ENCODE measurements at regions not wholly inside any gene's neighbourhood (a gene's known extent, or its start where the extent isn't known, plus 50 kb on each side); places are given as distances from the start of the nearest gene placed in this dataset.

- Histone ChIP-seq H3K27ac (ENCODE audit: low read depth, low read length) (no peak overlapping the region), H3K27me3 (ENCODE audit: control insufficient read depth, insufficient read depth, low read length) (peaks cover 2% of the 10 kb centered on the region), H3K9me3 (ENCODE audit: control insufficient read depth, insufficient read depth, low read length) (peaks cover 4% of the 10 kb centered on the region), H3K4me3 (ENCODE audit: low read depth, low read length) (no peak overlapping the region), H3K4me1 (ENCODE audit: control insufficient read depth, insufficient read depth, low read length) (no peaks in the 10 kb centered on the region), H3K36me3 (ENCODE audit: control insufficient read depth, insufficient read depth, low read length) (no peaks in the 10 kb centered on the region)
- no peak for DNase-seq (ENCODE audit: low read depth in 4 of 6, low spot score in 6 of 6)
- WGBS (ENCODE audit: insufficient coverage): 94% methylated on average over 5 of the region's 5 CpGs
Observed at GRCh38 chr22:27231266-27231665, 570.3 kb downstream of the MN1 start.

GRCh38 chr22:27232077-27232476 is 569.5 kb downstream of the MN1 start:
- 20% methylated on average over 1 of the region's 8 CpGs for WGBS (ENCODE audit: insufficient coverage)

GRCh38 chr22:27237080-27237741 is 564.3 kb downstream of the MN1 start:
- Histone ChIP-seq H3K27ac (ENCODE audit: low read depth, low read length) (peak overlapping the region; percentile 47), H3K4me1 (ENCODE audit: control insufficient read depth, insufficient read depth, low read length) (peaks cover 20% of the 10 kb centered on the region), H3K27me3 (ENCODE audit: control insufficient read depth, insufficient read depth, low read length) (peaks cover 2% of the 10 kb centered on the region), H3K9me3 (ENCODE audit: control insufficient read depth, insufficient read depth, low read length) (no peaks in the 10 kb centered on the region), H3K36me3 (ENCODE audit: control insufficient read depth, insufficient read depth, low read length) (no peaks in the 10 kb centered on the region), H3K4me3 (ENCODE audit: low read depth, low read length) (no peak overlapping the region)
- 69% methylated on average over 9 of the region's 23 CpGs for WGBS (ENCODE audit: insufficient coverage)
- DNase-seq (ENCODE audit: low read depth in 4 of 6, low spot score in 6 of 6): peak in 1 of 6 donors; percentile 70

More at GRCh38 chr22:27232077-27232476, 569.5 kb downstream of the MN1 start:
- Histone ChIP-seq H3K4me1 (ENCODE audit: control insufficient read depth, insufficient read depth, low read length) (no peaks in the 10 kb centered on the region), H3K36me3 (ENCODE audit: control insufficient read depth, insufficient read depth, low read length) (no peaks in the 10 kb centered on the region), H3K9me3 (ENCODE audit: control insufficient read depth, insufficient read depth, low read length) (peaks cover 4% of the 10 kb centered on the region), H3K27me3 (ENCODE audit: control insufficient read depth, insufficient read depth, low read length) (peaks cover 2% of the 10 kb centered on the region), H3K4me3 (ENCODE audit: low read depth, low read length) (no peak overlapping the region), H3K27ac (ENCODE audit: low read depth, low read length) (no peak overlapping the region)
- peak in 1 of 6 donors; percentile 66 for DNase-seq (ENCODE audit: low read depth in 4 of 6, low spot score in 6 of 6)

- H3K27ac ChIP-seq (ENCODE audit: low read depth, low read length): no peak overlapping the region
- no peaks in the 10 kb centered on the region for H3K27me3 ChIP-seq (ENCODE audit: control insufficient read depth, insufficient read depth, low read length)
- H3K36me3 ChIP-seq (ENCODE audit: control insufficient read depth, insufficient read depth, low read length): no peaks in the 10 kb centered on the region
- WGBS (ENCODE audit: insufficient coverage): 37% methylated on average over 5 of the region's 10 CpGs
- peak in 2 of 6 donors; percentile 61 to 70 for DNase-seq (ENCODE audit: low read depth in 4 of 6, low spot score in 6 of 6)
- H3K4me1 ChIP-seq (ENCODE audit: control insufficient read depth, insufficient read depth, low read length): peaks cover 29% of the 10 kb centered on the region
- H3K9me3 ChIP-seq (ENCODE audit: control insufficient read depth, insufficient read depth, low read length): no peaks in the 10 kb centered on the region
- no peak overlapping the region for H3K4me3 ChIP-seq (ENCODE audit: low read depth, low read length)
Observed at GRCh38 chr22:27238935-27239510, 562.5 kb downstream of the MN1 start.

- no peaks in the 10 kb centered on the region for H3K9me3 ChIP-seq (ENCODE audit: control insufficient read depth, insufficient read depth, low read length)
- 76% methylated on average over 4 of the region's 4 CpGs for WGBS (ENCODE audit: insufficient coverage)
- DNase-seq (ENCODE audit: low read depth in 4 of 6, low spot score in 6 of 6): no peak
- H3K36me3 ChIP-seq (ENCODE audit: control insufficient read depth, insufficient read depth, low read length): no peaks in the 10 kb centered on the region
- H3K4me1 ChIP-seq (ENCODE audit: control insufficient read depth, insufficient read depth, low read length): peaks cover 29% of the 10 kb centered on the region
- no peaks in the 10 kb centered on the region for H3K27me3 ChIP-seq (ENCODE audit: control insufficient read depth, insufficient read depth, low read length)
- H3K4me3 ChIP-seq (ENCODE audit: low read depth, low read length): no peak overlapping the region
- H3K27ac ChIP-seq (ENCODE audit: low read depth, low read length): no peak overlapping the region
Observed at GRCh38 chr22:27239520-27239919, 562.0 kb downstream of the MN1 start.

- no peak overlapping the region for H3K27ac ChIP-seq (ENCODE audit: low read depth, low read length)
- WGBS (ENCODE audit: insufficient coverage): 80% methylated on average over 1 of the region's 5 CpGs
- peak in 1 of 6 donors; percentile 38 for DNase-seq (ENCODE audit: low read depth in 4 of 6, low spot score in 6 of 6)
Observed at GRCh38 chr22:27240298-27241075, 561.1 kb downstream of the MN1 start.

GRCh38 chr22:27241430-27242321 is 559.9 kb downstream of the MN1 start:
- peaks cover 35% of the 10 kb centered on the region for H3K4me1 ChIP-seq (ENCODE audit: control insufficient read depth, insufficient read depth, low read length)
- no peaks in the 10 kb centered on the region for H3K9me3 ChIP-seq (ENCODE audit: control insufficient read depth, insufficient read depth, low read length)
- WGBS (ENCODE audit: insufficient coverage): 48% methylated on average over 8 of the region's 8 CpGs
- no peaks in the 10 kb centered on the region for H3K27me3 ChIP-seq (ENCODE audit: control insufficient read depth, insufficient read depth, low read length)
- no peaks in the 10 kb centered on the region for H3K36me3 ChIP-seq (ENCODE audit: control insufficient read depth, insufficient read depth, low read length)
- no peak overlapping the region for H3K4me3 ChIP-seq (ENCODE audit: low read depth, low read length)
- H3K27ac ChIP-seq (ENCODE audit: low read depth, low read length): no peak overlapping the region
- peak in 4 of 6 donors; percentile 48 to 83 (median 64) for DNase-seq (ENCODE audit: low read depth in 4 of 6, low spot score in 6 of 6)

More at GRCh38 chr22:27240298-27241075, 561.1 kb downstream of the MN1 start:
- Histone ChIP-seq H3K4me3 (ENCODE audit: low read depth, low read length) (no peak overlapping the region), H3K27me3 (ENCODE audit: control insufficient read depth, insufficient read depth, low read length) (no peaks in the 10 kb centered on the region), H3K9me3 (ENCODE audit: control insufficient read depth, insufficient read depth, low read length) (no peaks in the 10 kb centered on the region), H3K4me1 (ENCODE audit: control insufficient read depth, insufficient read depth, low read length) (peaks cover 35% of the 10 kb centered on the region), H3K36me3 (ENCODE audit: control insufficient read depth, insufficient read depth, low read length) (no peaks in the 10 kb centered on the region)

- Histone ChIP-seq H3K27me3 (ENCODE audit: control insufficient read depth, insufficient read depth, low read length) (peaks cover 2% of the 10 kb centered on the region), H3K4me3 (ENCODE audit: low read depth, low read length) (no peak overlapping the region), H3K4me1 (ENCODE audit: control insufficient read depth, insufficient read depth, low read length) (peaks cover 33% of the 10 kb centered on the region), H3K27ac (ENCODE audit: low read depth, low read length) (no peak overlapping the region), H3K9me3 (ENCODE audit: control insufficient read depth, insufficient read depth, low read length) (no peaks in the 10 kb centered on the region), H3K36me3 (ENCODE audit: control insufficient read depth, insufficient read depth, low read length) (no peaks in the 10 kb centered on the region)
- DNase-seq (ENCODE audit: low read depth in 4 of 6, low spot score in 6 of 6): no peak
- 70% methylated on average over 1 of the region's 6 CpGs for WGBS (ENCODE audit: insufficient coverage)
Observed at GRCh38 chr22:27242474-27242873, 559.1 kb downstream of the MN1 start.

- Histone ChIP-seq H3K36me3 (ENCODE audit: control insufficient read depth, insufficient read depth, low read length) (no peaks in the 10 kb centered on the region), H3K27me3 (ENCODE audit: control insufficient read depth, insufficient read depth, low read length) (peaks cover 2% of the 10 kb centered on the region), H3K4me1 (ENCODE audit: control insufficient read depth, insufficient read depth, low read length) (peaks cover 31% of the 10 kb centered on the region), H3K27ac (ENCODE audit: low read depth, low read length) (no peak overlapping the region), H3K4me3 (ENCODE audit: low read depth, low read length) (no peak overlapping the region), H3K9me3 (ENCODE audit: control insufficient read depth, insufficient read depth, low read length) (no peaks in the 10 kb centered on the region)
- no peak for DNase-seq (ENCODE audit: low read depth in 4 of 6, low spot score in 6 of 6)
- 80% methylated on average over 12 of the region's 12 CpGs for WGBS (ENCODE audit: insufficient coverage)
Observed at GRCh38 chr22:27242917-27243589, 558.5 kb downstream of the MN1 start.

Measured in spinal cord (tissue), 9 donors.